ENCODE measurements at regions not wholly inside any gene's neighbourhood (a gene's known extent, or its start where the extent isn't known, plus 50 kb on each side); places are given as distances from the start of the nearest gene placed in this dataset.
"Not testable (repeated sequence)": the region's sequence is repeated elsewhere in the genome, so short reads cannot be mapped to it uniquely, and the experiment has no call there.

- peak; percentile 0 for DNase-seq (ENCODE audit: low spot score)
Measured at GRCh38 chr2:92072461-92073035, 2798.7 kb upstream of the TEKT4 start.

GRCh38 chr2:92073036-92073814, 2798.0 kb upstream of the TEKT4 start:
- DNase-seq (ENCODE audit: low spot score), result peak; percentile 0

- peak; percentile 0 for DNase-seq (ENCODE audit: low spot score)
Measured at GRCh38 chr2:92073815-92074548, 2797.2 kb upstream of the TEKT4 start.

GRCh38 chr2:92074549-92074898, 2796.7 kb upstream of the TEKT4 start:
- peak; percentile 0 for DNase-seq (ENCODE audit: low spot score)

GRCh38 chr2:92075363-92075762, 2795.9 kb upstream of the TEKT4 start:
- not testable (repeated sequence) for DNase-seq (ENCODE audit: low spot score)

Measured in GM03348 (cell line).